SK-MEL-5 (cell line): ENCODE measurements at regions not wholly inside any gene's neighbourhood (a gene's known extent, or its start where the extent isn't known, plus 50 kb on each side); places are given as distances from the start of the nearest gene placed in this dataset.

ENCODE experiments used
- DNase-seq: peaks from one replicate; pipeline ENCODE4 v3.0.0-alpha.2; 2016; ENCODE audit warnings: low read depth, low spot score
- in situ Hi-C: cut with HindIII; loops from 2 replicates; pipeline ENCODE4 v1.10.0; 2016; ENCODE audit warnings: low sequenced_read_pairs, high pct_unique_total_duplicates, low pct_unique_long_range_greater_than_20kb

DNA sequence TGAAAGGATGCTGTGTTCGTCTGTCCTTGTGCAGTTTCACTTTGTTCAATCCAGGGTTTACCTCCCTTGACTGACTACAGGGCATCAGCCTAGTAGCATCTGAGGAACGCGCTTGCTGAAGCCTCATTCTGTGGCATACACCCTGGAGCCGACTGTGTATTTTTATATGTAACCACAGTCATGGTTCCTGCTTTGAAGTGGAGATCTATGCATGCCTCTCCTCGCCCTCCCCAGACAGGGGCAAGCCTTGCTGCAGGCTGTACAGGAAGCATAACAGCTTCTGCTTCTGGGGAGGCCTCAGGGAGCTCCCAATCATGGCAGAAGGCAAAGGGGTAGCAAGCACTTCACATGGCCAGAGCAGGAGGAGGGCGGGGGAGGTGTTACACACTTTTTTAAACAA is 262.1 kb downstream of the BCL11B start:
- DNase-seq = no peak
- in situ Hi-C loops = no loop called here

- no peak for DNase-seq
- in situ Hi-C loops = no loop called here
Observed at GRCh38 chr14:99011385-99011784, 260.6 kb downstream of the BCL11B start.

DNA sequence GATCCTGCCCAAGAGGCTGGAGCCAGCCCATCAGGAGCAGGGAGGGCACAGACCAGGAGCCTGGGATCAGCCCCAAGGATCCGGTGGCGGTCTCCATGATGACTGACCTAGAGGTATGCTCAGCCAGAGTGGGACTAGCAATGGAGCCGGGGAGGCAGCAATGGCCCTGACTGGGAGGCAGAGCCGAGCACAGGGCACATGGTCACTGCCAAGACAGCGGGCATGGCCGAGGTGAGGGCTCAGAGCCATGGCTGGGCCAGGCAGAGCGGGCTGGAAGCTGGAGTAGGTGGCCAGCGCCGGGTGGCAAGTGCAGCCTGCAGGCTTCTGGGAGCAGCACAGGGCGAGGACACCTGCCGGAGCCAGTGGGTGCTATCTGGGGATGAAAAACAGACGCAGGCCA is 259.3 kb downstream of the BCL11B start:
- no peak for DNase-seq
- in situ Hi-C loops = no loop called here

GRCh38 chr14:99015833-99016232 is 256.2 kb downstream of the BCL11B start:
- no peak for DNase-seq
- in situ Hi-C loops = no loop called here

DNA sequence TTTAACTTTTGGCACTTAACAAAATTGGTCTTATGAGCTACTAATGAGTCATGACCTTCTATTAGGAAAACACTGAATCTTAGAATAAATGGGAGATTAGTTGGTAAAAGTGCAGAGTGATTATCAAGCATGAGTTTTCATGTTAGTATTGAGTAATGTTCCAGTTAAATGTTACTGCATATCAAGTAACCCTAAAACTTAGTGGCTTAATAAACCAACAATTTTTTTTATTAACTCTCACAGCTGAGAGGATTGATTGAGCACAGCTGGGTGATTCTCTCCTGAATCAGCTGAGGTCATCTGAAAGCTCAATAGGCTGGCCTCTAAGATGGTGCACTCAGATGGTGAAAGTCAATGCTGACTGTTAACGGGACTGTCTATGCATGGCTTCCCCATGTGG is 248.6 kb downstream of the BCL11B start:
- no peak for DNase-seq
- in situ Hi-C loops = no loop called here

DNA sequence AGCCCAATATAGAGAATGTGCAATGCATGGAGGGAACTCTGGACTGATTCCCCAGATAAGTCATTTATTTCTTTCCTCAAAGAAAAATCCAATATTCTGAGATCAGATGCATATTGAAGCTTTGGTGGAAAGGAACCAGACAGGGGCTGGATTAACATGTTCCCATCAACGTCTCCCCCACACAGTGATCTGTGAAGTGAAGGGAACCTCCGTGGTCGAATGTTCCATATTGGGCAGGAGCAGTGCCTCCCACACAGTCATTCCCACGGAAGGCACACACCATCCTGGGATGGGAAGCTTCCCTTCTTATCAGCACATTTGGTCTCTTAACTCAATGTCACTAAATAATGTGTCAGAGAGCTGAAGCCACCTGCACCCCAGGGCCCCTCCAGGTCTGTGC is 247.1 kb downstream of the BCL11B start:
- in situ Hi-C loops = no loop called here
- no peak for DNase-seq

GRCh38 chr14:99025418-99025817 is 246.6 kb downstream of the BCL11B start:
- in situ Hi-C loops = no loop called here
- DNase-seq = no peak

- in situ Hi-C loops = no loop called here
- DNase-seq = peak; percentile 24
Observed at GRCh38 chr14:99026471-99026870, 245.5 kb downstream of the BCL11B start.

GRCh38 chr14:99028041-99028440 is 244.0 kb downstream of the BCL11B start:
- in situ Hi-C loops = no loop called here
- no peak for DNase-seq

GRCh38 chr14:99028521-99028920 is 243.5 kb downstream of the BCL11B start:
- no peak for DNase-seq
- in situ Hi-C loops = no loop called here

- in situ Hi-C loops = no loop called here
Observed at GRCh38 chr14:99029145-99029915, 242.7 kb downstream of the BCL11B start.

DNA sequence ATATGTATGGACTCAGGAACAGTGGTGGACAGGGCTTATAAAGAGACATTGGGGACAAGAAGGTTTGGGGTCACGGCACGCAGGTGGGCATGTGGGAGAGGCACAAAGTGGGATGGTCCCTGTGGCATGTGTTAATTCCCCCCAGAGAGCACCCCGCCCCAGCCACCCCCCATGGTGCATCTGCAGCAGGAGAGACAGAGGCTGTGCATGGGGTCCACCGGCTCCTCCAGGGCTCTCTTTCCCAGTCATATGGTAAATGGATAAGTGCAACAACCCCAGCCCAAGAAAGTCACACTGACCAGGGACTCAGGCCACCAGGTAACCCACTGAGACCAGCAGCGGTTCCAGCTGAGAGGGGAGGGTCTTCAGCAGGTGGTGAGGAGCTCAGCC is 242.1 kb downstream of the BCL11B start:
- in situ Hi-C loops = no loop called here
- DNase-seq = no peak

More at GRCh38 chr14:99029145-99029915, 242.7 kb downstream of the BCL11B start:
- no peak for DNase-seq

GRCh38 chr14:99030454-99030853 is 241.5 kb downstream of the BCL11B start:
- DNase-seq = no peak
- in situ Hi-C loops = no loop called here

DNA sequence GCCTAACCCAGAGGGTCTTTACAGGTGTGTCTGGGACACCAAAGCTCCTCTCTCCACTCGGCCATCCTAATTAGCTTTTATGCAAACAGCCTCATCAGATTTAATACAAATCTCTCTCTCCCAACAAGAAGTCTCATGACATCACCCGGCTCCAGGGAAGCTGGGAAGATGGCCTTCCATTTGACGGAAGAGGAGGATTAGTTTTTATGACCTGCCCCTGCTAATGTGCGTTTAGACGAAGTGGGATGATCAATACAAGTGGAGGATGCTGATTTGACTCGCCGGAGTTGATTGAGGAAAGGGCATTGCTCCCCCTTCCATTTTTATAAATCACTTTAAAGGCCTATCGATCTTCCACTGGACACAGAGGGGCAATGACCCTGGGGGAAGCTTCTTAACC is 239.2 kb downstream of the BCL11B start:
- in situ Hi-C loops = no loop called here
- no peak for DNase-seq

DNA sequence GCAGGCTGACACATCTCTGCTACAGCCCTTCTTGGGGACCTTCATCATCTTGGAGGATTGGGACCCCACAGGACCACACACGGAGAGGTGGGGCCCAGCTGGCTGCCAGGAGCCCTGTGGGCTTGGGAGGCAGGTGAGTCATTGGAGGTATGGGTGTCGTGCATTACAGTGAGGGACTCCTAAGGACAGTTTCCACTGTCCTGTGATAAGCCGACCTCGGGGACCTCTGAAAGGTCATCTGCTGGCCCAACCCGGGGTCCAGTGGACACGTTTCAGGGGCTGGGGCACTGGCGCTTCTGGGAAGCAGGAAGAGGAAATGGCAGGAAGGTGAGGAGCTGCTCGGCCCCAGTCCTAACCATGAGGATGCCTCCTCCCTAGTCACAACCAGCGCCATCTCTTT is 238.0 kb downstream of the BCL11B start:
- in situ Hi-C loops = no loop called here
- no peak for DNase-seq

DNA sequence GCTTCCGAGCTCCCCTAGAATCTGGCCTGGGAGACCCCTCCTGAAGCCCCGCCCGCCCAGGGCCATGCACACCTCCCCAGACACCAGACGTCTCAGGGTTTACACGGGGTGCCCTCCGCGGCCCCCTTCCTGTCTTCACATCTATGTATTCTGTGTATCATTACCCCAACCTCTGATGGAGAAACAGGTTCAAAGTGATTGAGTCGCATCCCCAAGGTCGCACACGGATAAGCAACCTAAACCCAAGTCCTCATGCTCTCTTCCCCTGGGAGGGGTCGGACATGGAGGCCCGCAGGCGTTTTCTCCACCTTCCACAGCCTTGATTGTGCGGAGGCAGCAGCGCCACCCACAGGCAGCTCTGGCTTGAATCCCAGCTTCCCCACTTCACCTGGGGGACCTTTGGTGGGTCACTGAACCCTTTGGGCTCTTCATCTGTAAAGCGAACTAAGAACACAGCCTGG is 237.3 kb downstream of the BCL11B start:
- no peak for DNase-seq
- in situ Hi-C loops = no loop called here

DNA sequence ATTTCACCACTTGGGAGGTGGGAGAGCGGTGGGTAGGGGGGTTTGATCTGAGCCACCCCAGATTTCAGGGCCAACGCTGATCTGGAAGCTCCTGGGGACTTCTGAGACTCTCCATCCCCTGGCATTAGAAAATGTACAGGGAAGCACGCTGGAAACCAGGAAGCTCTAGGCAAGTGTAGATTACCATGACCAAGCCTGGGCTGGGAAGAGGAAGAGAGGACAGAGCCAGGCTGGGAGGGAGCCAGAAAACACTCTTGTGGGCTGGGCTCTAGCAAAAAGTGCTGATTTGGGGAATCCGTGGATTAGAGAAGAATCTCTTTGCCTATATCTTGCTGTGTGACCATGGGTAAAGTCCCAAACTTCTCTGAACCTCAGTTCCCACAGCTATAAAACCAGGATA is 236.7 kb downstream of the BCL11B start:
- in situ Hi-C loops = no loop called here
- DNase-seq = no peak

GRCh38 chr14:99035712-99036610 is 236.0 kb downstream of the BCL11B start:
- no peak for DNase-seq
- in situ Hi-C loops = no loop called here
